HG03095 (cell line): ENCODE measurements at regions not wholly inside any gene's neighbourhood (a gene's known extent, or its start where the extent isn't known, plus 50 kb on each side); places are given as distances from the start of the nearest gene placed in this dataset.

Experiments
- ATAC-seq: cut with Tn5 transposase; IDR thresholded peaks from one replicate; pipeline ENCODE4 v1.9.1; 2021; ENCODE audit warnings: moderate library complexity; ENCODE audit not compliant: unreplicated experiment

GRCh38 chr9:81125446-81126092 lies 563.8 kb downstream of the TLE1 start:
- ATAC-seq, result no peak

GRCh38 chr9:81123526-81123925 lies 565.8 kb downstream of the TLE1 start:
- no peak for ATAC-seq

GRCh38 chr9:81122749-81123148 lies 566.6 kb downstream of the TLE1 start:
- no peak for ATAC-seq

- no peak for ATAC-seq
These were observed 569.8 kb downstream of the TLE1 start for GRCh38 chr9:81119591-81119990.

GRCh38 chr9:81118416-81118815 lies 570.9 kb downstream of the TLE1 start:
- no peak for ATAC-seq

GRCh38 chr9:81116340-81117137 lies 572.8 kb downstream of the TLE1 start:
- no peak for ATAC-seq

- ATAC-seq, result no peak
These were observed 575.8 kb downstream of the TLE1 start for GRCh38 chr9:81113453-81114124.

- ATAC-seq, result no peak
These were observed 576.5 kb downstream of the TLE1 start for GRCh38 chr9:81112627-81113452.

- ATAC-seq, result no peak
These were observed 580.5 kb downstream of the TLE1 start for GRCh38 chr9:81108821-81109220.

GRCh38 chr9:81108391-81108790 lies 581.0 kb downstream of the TLE1 start:
- no peak for ATAC-seq

- no peak for ATAC-seq
These were observed 585.5 kb downstream of the TLE1 start for GRCh38 chr9:81103597-81104471.

- no peak for ATAC-seq
These were observed 592.1 kb downstream of the TLE1 start for GRCh38 chr9:81097131-81097847.

- no peak for ATAC-seq
These were observed 592.7 kb downstream of the TLE1 start for GRCh38 chr9:81096625-81097024.

GRCh38 chr9:81092057-81092456 lies 597.3 kb downstream of the TLE1 start:
- no peak for ATAC-seq

- no peak for ATAC-seq
These were observed 601.0 kb downstream of the TLE1 start for GRCh38 chr9:81088341-81088740.

GRCh38 chr9:81086416-81086815 lies 602.9 kb downstream of the TLE1 start:
- no peak for ATAC-seq

- no peak for ATAC-seq
These were observed 605.4 kb downstream of the TLE1 start for GRCh38 chr9:81083854-81084512.

- ATAC-seq, result no peak
These were observed 606.3 kb downstream of the TLE1 start for GRCh38 chr9:81083067-81083466.

GRCh38 chr9:81082221-81082620 lies 607.1 kb downstream of the TLE1 start:
- no peak for ATAC-seq
